ENCODE measurements at regions not wholly inside any gene's neighbourhood (a gene's known extent, or its start where the extent isn't known, plus 50 kb on each side); places are given as distances from the start of the nearest gene placed in this dataset.

DNA sequence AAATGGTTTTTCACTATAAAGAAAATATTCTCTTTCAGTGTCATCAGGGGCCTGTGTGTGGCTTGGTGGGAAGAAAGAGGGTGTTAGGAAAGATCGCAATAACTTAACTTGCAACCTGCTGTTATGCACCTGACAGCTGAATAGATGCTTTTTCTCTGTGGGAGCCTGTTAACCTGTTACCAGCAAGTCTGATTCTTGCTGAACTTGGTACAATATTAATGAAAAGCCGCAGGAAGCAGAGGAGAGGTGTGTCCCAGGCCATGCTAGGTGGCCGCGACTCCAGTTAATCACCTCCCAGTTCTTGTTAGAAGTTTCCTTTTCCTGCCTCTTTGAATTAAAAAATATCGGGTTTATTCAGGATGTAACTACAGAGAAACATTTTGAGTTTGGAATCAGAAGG, 494.8 kb upstream of the AGA start:
- TF ChIP-seq, protein P1, sequence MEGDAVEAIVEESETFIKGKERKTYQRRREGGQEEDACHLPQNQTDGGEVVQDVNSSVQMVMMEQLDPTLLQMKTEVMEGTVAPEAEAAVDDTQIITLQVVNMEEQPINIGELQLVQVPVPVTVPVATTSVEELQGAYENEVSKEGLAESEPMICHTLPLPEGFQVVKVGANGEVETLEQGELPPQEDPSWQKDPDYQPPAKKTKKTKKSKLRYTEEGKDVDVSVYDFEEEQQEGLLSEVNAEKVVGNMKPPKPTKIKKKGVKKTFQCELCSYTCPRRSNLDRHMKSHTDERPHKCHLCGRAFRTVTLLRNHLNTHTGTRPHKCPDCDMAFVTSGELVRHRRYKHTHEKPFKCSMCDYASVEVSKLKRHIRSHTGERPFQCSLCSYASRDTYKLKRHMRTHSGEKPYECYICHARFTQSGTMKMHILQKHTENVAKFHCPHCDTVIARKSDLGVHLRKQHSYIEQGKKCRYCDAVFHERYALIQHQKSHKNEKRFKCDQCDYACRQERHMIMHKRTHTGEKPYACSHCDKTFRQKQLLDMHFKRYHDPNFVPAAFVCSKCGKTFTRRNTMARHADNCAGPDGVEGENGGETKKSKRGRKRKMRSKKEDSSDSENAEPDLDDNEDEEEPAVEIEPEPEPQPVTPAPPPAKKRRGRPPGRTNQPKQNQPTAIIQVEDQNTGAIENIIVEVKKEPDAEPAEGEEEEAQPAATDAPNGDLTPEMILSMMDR (IDR thresholded peaks at IDR 0.05 in 2 of 3, conservative IDR thresholded peaks at IDR 0.05 in 1 of 3; ENCODE audit: control insufficient read depth in 2 of 3, extremely low read depth in 1 of 3, insufficient read depth in 1 of 3, low read depth in 3 of 3, low read length in 3 of 3), result no peak
- TF ChIP-seq, protein P2, sequence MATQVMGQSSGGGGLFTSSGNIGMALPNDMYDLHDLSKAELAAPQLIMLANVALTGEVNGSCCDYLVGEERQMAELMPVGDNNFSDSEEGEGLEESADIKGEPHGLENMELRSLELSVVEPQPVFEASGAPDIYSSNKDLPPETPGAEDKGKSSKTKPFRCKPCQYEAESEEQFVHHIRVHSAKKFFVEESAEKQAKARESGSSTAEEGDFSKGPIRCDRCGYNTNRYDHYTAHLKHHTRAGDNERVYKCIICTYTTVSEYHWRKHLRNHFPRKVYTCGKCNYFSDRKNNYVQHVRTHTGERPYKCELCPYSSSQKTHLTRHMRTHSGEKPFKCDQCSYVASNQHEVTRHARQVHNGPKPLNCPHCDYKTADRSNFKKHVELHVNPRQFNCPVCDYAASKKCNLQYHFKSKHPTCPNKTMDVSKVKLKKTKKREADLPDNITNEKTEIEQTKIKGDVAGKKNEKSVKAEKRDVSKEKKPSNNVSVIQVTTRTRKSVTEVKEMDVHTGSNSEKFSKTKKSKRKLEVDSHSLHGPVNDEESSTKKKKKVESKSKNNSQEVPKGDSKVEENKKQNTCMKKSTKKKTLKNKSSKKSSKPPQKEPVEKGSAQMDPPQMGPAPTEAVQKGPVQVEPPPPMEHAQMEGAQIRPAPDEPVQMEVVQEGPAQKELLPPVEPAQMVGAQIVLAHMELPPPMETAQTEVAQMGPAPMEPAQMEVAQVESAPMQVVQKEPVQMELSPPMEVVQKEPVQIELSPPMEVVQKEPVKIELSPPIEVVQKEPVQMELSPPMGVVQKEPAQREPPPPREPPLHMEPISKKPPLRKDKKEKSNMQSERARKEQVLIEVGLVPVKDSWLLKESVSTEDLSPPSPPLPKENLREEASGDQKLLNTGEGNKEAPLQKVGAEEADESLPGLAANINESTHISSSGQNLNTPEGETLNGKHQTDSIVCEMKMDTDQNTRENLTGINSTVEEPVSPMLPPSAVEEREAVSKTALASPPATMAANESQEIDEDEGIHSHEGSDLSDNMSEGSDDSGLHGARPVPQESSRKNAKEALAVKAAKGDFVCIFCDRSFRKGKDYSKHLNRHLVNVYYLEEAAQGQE (IDR thresholded peaks at IDR 0.05; ENCODE audit: low read depth, low read length), result no peak
- no peak for TF ChIP-seq CEBPB (IDR thresholded peaks at IDR 0.05; ENCODE audit: borderline replicate concordance in 1 of 2, low read depth in 2 of 2, low read length in 2 of 2)
- TF ChIP-seq, protein P3, sequence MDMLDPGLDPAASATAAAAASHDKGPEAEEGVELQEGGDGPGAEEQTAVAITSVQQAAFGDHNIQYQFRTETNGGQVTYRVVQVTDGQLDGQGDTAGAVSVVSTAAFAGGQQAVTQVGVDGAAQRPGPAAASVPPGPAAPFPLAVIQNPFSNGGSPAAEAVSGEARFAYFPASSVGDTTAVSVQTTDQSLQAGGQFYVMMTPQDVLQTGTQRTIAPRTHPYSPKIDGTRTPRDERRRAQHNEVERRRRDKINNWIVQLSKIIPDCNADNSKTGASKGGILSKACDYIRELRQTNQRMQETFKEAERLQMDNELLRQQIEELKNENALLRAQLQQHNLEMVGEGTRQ (IDR thresholded peaks at IDR 0.05; ENCODE audit: borderline replicate concordance, low read depth, low read length), result no peak
- no peak for TF ChIP-seq POLR2A (IDR thresholded peaks at IDR 0.05; ENCODE audit: low read depth, low read length)
- no peak for TF ChIP-seq TCF7 (IDR thresholded peaks at IDR 0.05; ENCODE audit: borderline replicate concordance)
- TF ChIP-seq CHD1 (IDR thresholded peaks at IDR 0.05; ENCODE audit: low read depth, low read length), result no peak
- TF ChIP-seq NFIC (IDR thresholded peaks at IDR 0.05; ENCODE audit: low read depth, low read length), result no peak
- TF ChIP-seq, protein P4, sequence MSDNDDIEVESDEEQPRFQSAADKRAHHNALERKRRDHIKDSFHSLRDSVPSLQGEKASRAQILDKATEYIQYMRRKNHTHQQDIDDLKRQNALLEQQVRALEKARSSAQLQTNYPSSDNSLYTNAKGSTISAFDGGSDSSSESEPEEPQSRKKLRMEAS (IDR thresholded peaks at IDR 0.05; ENCODE audit: low read depth, low read length), result no peak
- no peak for TF ChIP-seq CBX5 (IDR thresholded peaks at IDR 0.05; ENCODE audit: low read depth)
- TF ChIP-seq HDGF (IDR thresholded peaks at IDR 0.05), result no peak
- no peak for TF ChIP-seq CREM (IDR thresholded peaks at IDR 0.05; ENCODE audit: low read depth)

Measured in GM12878 (cell line).